NCI-H774 (cell line): ENCODE measurements at regions not wholly inside any gene's neighbourhood (a gene's known extent, or its start where the extent isn't known, plus 50 kb on each side); places are given as distances from the start of the nearest gene placed in this dataset.

Source experiments
- DNase-seq: peaks from one replicate; lab custom pipeline; 2025; lab: John Stamatoyannopoulos, UW

- no peak for DNase-seq
These were observed 209.0 kb downstream of the LTN1 start for GRCh38 chr21:28783641-28784185.

GRCh38 chr21:28781602-28782276, 210.9 kb downstream of the LTN1 start:
- no peak for DNase-seq

- no peak for DNase-seq
These were observed 212.8 kb downstream of the LTN1 start for GRCh38 chr21:28779914-28780313.

- DNase-seq = no peak
These were observed 216.4 kb downstream of the LTN1 start for GRCh38 chr21:28776251-28776650.

- no peak for DNase-seq
These were observed 217.6 kb downstream of the LTN1 start for GRCh38 chr21:28775071-28775470.

GRCh38 chr21:28773036-28773435, 219.6 kb downstream of the LTN1 start:
- DNase-seq = no peak

- DNase-seq = no peak
These were observed 220.7 kb downstream of the LTN1 start for GRCh38 chr21:28771790-28772501.

GRCh38 chr21:28770867-28771661, 221.6 kb downstream of the LTN1 start:
- DNase-seq = no peak

GRCh38 chr21:28769683-28770082, 223.0 kb downstream of the LTN1 start:
- DNase-seq = no peak

- DNase-seq = no peak
These were observed 223.9 kb downstream of the LTN1 start for GRCh38 chr21:28768753-28769152.

GRCh38 chr21:28767523-28767922, 225.2 kb downstream of the LTN1 start:
- DNase-seq = no peak

- DNase-seq = no peak
These were observed 228.8 kb downstream of the LTN1 start for GRCh38 chr21:28763809-28764418.

GRCh38 chr21:28762357-28762735, 230.3 kb downstream of the LTN1 start:
- no peak for DNase-seq

- DNase-seq = no peak
These were observed 230.9 kb downstream of the LTN1 start for GRCh38 chr21:28761674-28762356.

GRCh38 chr21:28758883-28759242, 233.8 kb downstream of the LTN1 start:
- DNase-seq = no peak

GRCh38 chr21:28758042-28758882, 234.4 kb downstream of the LTN1 start:
- DNase-seq = no peak

GRCh38 chr21:28754862-28755261, 237.8 kb downstream of the LTN1 start:
- DNase-seq = no peak

- no peak for DNase-seq
These were observed 238.5 kb downstream of the LTN1 start for GRCh38 chr21:28754127-28754611.

- DNase-seq = no peak
These were observed 240.5 kb downstream of the LTN1 start for GRCh38 chr21:28752131-28752530.

- no peak for DNase-seq
These were observed 241.5 kb downstream of the LTN1 start for GRCh38 chr21:28751176-28751575.

GRCh38 chr21:28750565-28750964, 242.1 kb downstream of the LTN1 start:
- DNase-seq = no peak
